Ishikawa (cell line): ENCODE measurements at regions not wholly inside any gene's neighbourhood (a gene's known extent, or its start where the extent isn't known, plus 50 kb on each side); places are given as distances from the start of the nearest gene placed in this dataset.

Source experiments
- CEBPB ChIP-seq: IDR thresholded peaks from 2 replicates; pipeline ENCODE4 v1.6.1; 2012
- TF ChIP-seq, protein P1 (sequence below): IDR thresholded peaks from 2 replicates; pipeline ENCODE4 v1.6.1; 2012; ENCODE audit warnings: low read depth, mild to moderate bottlenecking
- TF ChIP-seq, protein P2 (sequence below): IDR thresholded peaks from 2 replicates; pipeline ENCODE4 v1.6.1; 2012

DNA sequence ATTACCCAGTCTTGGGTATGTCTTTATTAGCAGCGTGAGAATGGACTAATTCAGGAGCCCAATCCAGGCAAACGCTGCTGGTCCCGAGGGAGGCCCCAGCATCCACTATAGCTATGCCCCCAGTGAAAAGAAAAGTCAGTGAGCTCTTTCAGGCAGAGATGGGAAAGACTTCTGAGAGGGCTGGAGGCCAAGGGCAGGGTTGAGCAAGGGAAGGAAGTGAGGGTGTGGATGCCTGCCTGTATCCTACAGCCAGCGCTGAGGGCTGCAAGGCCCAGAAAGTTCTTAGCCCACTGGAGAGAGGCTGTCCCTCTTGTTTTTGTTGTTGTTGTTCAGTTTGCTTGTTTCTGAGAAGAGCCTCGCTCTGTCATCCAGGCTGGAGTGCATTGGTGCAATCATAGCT is 261.6 kb downstream of the ZEB1 start:
- TF ChIP-seq, protein P1, sequence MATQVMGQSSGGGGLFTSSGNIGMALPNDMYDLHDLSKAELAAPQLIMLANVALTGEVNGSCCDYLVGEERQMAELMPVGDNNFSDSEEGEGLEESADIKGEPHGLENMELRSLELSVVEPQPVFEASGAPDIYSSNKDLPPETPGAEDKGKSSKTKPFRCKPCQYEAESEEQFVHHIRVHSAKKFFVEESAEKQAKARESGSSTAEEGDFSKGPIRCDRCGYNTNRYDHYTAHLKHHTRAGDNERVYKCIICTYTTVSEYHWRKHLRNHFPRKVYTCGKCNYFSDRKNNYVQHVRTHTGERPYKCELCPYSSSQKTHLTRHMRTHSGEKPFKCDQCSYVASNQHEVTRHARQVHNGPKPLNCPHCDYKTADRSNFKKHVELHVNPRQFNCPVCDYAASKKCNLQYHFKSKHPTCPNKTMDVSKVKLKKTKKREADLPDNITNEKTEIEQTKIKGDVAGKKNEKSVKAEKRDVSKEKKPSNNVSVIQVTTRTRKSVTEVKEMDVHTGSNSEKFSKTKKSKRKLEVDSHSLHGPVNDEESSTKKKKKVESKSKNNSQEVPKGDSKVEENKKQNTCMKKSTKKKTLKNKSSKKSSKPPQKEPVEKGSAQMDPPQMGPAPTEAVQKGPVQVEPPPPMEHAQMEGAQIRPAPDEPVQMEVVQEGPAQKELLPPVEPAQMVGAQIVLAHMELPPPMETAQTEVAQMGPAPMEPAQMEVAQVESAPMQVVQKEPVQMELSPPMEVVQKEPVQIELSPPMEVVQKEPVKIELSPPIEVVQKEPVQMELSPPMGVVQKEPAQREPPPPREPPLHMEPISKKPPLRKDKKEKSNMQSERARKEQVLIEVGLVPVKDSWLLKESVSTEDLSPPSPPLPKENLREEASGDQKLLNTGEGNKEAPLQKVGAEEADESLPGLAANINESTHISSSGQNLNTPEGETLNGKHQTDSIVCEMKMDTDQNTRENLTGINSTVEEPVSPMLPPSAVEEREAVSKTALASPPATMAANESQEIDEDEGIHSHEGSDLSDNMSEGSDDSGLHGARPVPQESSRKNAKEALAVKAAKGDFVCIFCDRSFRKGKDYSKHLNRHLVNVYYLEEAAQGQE: no peak
- TF ChIP-seq CEBPB: no peak
- TF ChIP-seq, protein P2, sequence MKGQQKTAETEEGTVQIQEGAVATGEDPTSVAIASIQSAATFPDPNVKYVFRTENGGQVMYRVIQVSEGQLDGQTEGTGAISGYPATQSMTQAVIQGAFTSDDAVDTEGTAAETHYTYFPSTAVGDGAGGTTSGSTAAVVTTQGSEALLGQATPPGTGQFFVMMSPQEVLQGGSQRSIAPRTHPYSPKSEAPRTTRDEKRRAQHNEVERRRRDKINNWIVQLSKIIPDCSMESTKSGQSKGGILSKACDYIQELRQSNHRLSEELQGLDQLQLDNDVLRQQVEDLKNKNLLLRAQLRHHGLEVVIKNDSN: no peak
